ENCODE measurements at regions not wholly inside any gene's neighbourhood (a gene's known extent, or its start where the extent isn't known, plus 50 kb on each side); places are given as distances from the start of the nearest gene placed in this dataset.

DNA sequence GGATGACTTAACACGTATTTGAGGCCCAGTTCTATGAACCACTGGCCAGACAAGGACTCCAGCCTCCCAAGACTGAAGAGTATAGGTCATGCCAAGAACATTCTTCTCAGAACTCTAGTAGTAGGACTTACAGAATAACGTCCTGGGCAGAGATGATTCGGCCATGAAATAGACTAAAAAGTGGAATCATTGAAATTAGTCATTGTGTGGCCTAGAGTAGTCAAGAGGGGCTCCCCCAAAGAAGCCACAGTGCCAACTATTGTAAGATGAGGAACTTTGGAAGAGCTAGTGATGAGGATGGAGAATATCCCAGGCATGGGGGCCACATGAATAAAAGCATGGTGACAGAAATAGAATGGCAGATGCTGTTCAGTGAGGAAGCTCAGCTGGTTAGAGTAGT lies 101.1 kb downstream of the TRIB2 start:
- Histone ChIP-seq H3K4me2 (ENCODE audit: insufficient read depth, low read length) (no peak overlapping the region), H4K20me1 (replicated peaks; ENCODE audit: control insufficient read depth, insufficient read depth, low read length) (no peaks in the 10 kb centered on the region), H2AFZ (ENCODE audit: low read depth, low read length) (no peak overlapping the region), H3K4me1 (replicated peaks in 1 of 2; ENCODE audit: control insufficient read depth in 2 of 2, insufficient read depth in 2 of 2, low read length in 2 of 2) (no peaks in the 10 kb centered on the region), H3K4me3 (no peak overlapping the region), H3K36me3 (ENCODE audit: control insufficient read depth, insufficient read depth, low read length) (no peaks in the 10 kb centered on the region), H3K9me3 (replicated peaks; ENCODE audit: control insufficient read depth, insufficient read depth, low read depth, low read length) (no peaks in the 10 kb centered on the region), H3K27ac (ENCODE audit: extremely low read depth, low read depth, low read length) (no peak overlapping the region), H3K9me1 (ENCODE audit: control insufficient read depth, insufficient read depth, low read length) (no peaks in the 10 kb centered on the region), H3K9ac (ENCODE audit: insufficient read depth in 1 of 2, low read depth in 2 of 2, low read length in 2 of 2) (no peak overlapping the region), H3K27me3 (ENCODE audit: control insufficient read depth in 2 of 2, insufficient read depth in 2 of 2, low read length in 2 of 2) (peaks cover 3 to 5% of the 10 kb centered on the region in 2 experiments; a peak in 3 of 5 replicates), H3K79me2 (ENCODE audit: control insufficient read depth, insufficient read depth, low read length) (no peaks in the 10 kb centered on the region)
- no peak for FAIRE-seq
- WGBS (ENCODE audit: insufficient coverage, low coverage, missing lambda C conversion rate) = 0% methylated on average over 3 of the region's 3 CpGs
- DNase-seq (ENCODE audit: extremely low read depth in 1 of 4, low spot score in 3 of 4) = no peak
- BruUV-seq (replicated peaks) = no TSS peak
- no peak for ATAC-seq
- CTCF ChIA-PET (ENCODE audit: low intra/inter-chr PET ratio) = no interaction called here
- intact Hi-C loops (cut with micrococcal nuclease) = no loop called here
- in situ Hi-C loops (cut with MboI) = no loop called here
- POLR2A ChIA-PET = no interaction called here
- TF ChIP-seq OTX1 (CRISPR knock-in tag; IDR thresholded peaks at IDR 0.05) (no peak), HCFC1 (IDR thresholded peaks at IDR 0.05; ENCODE audit: low read depth, low read length) (no peak), SMARCE1 (IDR thresholded peaks at IDR 0.05) (no peak), HDAC1 (IDR thresholded peaks at IDR 0.05) (no peak), SRF (CRISPR knock-in tag; IDR thresholded peaks at IDR 0.05) (no peak), BRD9 (IDR thresholded peaks at IDR 0.05; ENCODE audit: low read depth, partially characterized antibody) (no peak), HNRNPK (IDR thresholded peaks at IDR 0.05; ENCODE audit: low read depth, low read length, poor library complexity, severe bottlenecking) (no peak), ZNF717 (CRISPR knock-in tag; IDR thresholded peaks at IDR 0.05) (no peak), YY1 (IDR thresholded peaks at IDR 0.05; ENCODE audit: borderline replicate concordance in 1 of 3, control insufficient read depth in 1 of 3, extremely low read depth in 1 of 3, insufficient read depth in 3 of 3, insufficient read length in 1 of 3, insufficient replicate concordance in 2 of 3, low read depth in 1 of 3, low read length in 2 of 3) (no peak), BHLHE40 (IDR thresholded peaks at IDR 0.05; ENCODE audit: low read length) (no peak), ELF1 (tag; IDR thresholded peaks at IDR 0.05) (no peak), ZNF263 (CRISPR knock-in tag; IDR thresholded peaks at IDR 0.05; ENCODE audit: borderline replicate concordance) (no peak)
- TF ChIP-seq, protein P1, sequence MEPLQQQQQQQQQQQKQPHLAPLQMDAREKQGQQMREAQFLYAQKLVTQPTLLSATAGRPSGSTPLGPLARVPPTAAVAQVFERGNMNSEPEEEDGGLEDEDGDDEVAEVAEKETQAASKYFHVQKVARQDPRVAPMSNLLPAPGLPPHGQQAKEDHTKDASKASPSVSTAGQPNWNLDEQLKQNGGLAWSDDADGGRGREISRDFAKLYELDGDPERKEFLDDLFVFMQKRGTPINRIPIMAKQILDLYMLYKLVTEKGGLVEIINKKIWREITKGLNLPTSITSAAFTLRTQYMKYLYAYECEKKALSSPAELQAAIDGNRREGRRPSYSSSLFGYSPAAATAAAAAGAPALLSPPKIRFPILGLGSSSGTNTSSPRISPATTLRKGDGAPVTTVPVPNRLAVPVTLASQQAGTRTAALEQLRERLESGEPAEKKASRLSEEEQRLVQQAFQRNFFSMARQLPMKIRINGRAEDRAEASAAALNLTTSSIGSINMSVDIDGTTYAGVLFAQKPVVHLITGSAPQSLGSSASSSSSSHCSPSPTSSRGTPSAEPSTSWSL (CRISPR knock-in tag; IDR thresholded peaks at IDR 0.05; ENCODE audit: borderline replicate concordance) = no peak
- TF ChIP-seq, protein P2, sequence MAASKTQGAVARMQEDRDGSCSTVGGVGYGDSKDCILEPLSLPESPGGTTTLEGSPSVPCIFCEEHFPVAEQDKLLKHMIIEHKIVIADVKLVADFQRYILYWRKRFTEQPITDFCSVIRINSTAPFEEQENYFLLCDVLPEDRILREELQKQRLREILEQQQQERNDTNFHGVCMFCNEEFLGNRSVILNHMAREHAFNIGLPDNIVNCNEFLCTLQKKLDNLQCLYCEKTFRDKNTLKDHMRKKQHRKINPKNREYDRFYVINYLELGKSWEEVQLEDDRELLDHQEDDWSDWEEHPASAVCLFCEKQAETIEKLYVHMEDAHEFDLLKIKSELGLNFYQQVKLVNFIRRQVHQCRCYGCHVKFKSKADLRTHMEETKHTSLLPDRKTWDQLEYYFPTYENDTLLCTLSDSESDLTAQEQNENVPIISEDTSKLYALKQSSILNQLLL (CRISPR knock-in tag; IDR thresholded peaks at IDR 0.05; ENCODE audit: borderline replicate concordance) = no peak
- TF ChIP-seq, protein P3, sequence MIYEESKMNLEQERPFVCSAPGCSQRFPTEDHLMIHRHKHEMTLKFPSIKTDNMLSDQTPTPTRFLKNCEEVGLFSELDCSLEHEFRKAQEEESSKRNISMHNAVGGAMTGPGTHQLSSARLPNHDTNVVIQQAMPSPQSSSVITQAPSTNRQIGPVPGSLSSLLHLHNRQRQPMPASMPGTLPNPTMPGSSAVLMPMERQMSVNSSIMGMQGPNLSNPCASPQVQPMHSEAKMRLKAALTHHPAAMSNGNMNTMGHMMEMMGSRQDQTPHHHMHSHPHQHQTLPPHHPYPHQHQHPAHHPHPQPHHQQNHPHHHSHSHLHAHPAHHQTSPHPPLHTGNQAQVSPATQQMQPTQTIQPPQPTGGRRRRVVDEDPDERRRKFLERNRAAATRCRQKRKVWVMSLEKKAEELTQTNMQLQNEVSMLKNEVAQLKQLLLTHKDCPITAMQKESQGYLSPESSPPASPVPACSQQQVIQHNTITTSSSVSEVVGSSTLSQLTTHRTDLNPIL (CRISPR knock-in tag; IDR thresholded peaks at IDR 0.05) = no peak
- TF ChIP-seq, protein P4, sequence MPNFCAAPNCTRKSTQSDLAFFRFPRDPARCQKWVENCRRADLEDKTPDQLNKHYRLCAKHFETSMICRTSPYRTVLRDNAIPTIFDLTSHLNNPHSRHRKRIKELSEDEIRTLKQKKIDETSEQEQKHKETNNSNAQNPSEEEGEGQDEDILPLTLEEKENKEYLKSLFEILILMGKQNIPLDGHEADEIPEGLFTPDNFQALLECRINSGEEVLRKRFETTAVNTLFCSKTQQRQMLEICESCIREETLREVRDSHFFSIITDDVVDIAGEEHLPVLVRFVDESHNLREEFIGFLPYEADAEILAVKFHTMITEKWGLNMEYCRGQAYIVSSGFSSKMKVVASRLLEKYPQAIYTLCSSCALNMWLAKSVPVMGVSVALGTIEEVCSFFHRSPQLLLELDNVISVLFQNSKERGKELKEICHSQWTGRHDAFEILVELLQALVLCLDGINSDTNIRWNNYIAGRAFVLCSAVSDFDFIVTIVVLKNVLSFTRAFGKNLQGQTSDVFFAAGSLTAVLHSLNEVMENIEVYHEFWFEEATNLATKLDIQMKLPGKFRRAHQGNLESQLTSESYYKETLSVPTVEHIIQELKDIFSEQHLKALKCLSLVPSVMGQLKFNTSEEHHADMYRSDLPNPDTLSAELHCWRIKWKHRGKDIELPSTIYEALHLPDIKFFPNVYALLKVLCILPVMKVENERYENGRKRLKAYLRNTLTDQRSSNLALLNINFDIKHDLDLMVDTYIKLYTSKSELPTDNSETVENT (CRISPR knock-in tag; IDR thresholded peaks at IDR 0.05) = no peak
